A549 (cell line): ENCODE measurements at regions not wholly inside any gene's neighbourhood (a gene's known extent, or its start where the extent isn't known, plus 50 kb on each side); places are given as distances from the start of the nearest gene placed in this dataset.
A peak's percentile ranks its signal among the peaks of the same experiment; 100 is the strongest.
"Not testable (repeated sequence)": the region's sequence is repeated elsewhere in the genome, so short reads cannot be mapped to it uniquely, and the experiment has no call there.

Source experiments
- ATAC-seq, 2 experiments: fragments of 200-7000 bp in 1 of 2; fragments of >200 bp in 1 of 2; cut with Nextera tagmentation in 1 of 2; cut with Tn5 transposase in 1 of 2; 3 replicates each; pipeline versions ENCODE4 v1.8.0 to v1.9.1; 2018 to 2020; ENCODE audit warnings: mild to moderate bottlenecking in 1 of 2, moderate library complexity in 1 of 2
- CTCF ChIA-PET: fragments of 300-600 bp; sonication (Branson Sonifier 250); formaldehyde crosslinking; extraction: SDS; loops from one replicate; lab custom pipeline; 2021; ENCODE audit warnings: antibody characterized with exemption, inconsistent platforms; lab: Yijun Ruan, JAX
- POLR2A ChIA-PET: fragments of 350-600 bp; formaldehyde crosslinking; extraction: SDS; loops from one replicate; lab custom pipeline; 2021; ENCODE audit warnings: antibody characterized with exemption, inconsistent platforms; lab: Yijun Ruan, JAX
- DNase-seq, 2 experiments: peaks; one replicate each; pipeline versions ENCODE4 v3.0.0 to v3.0.0-alpha.2; 2011 to 2016; ENCODE audit warnings: low read depth in 1 of 2, low spot score in 1 of 2
- FAIRE-seq: peaks from 2 replicates; lab custom pipeline; 2011; peaks lifted over from hg19 to GRCh38; lab: Jason Lieb, UNC
- H3K27ac ChIP-seq, 2 experiments: fragments of >200 bp; sonication (Bioruptor Twin); formaldehyde crosslinking; 3 replicates each; pipeline ENCODE4 v1.5.1; 2016 to 2017
- H3K4me1 ChIP-seq: fragments of >200 bp; sonication (Bioruptor Twin); formaldehyde crosslinking; 3 replicates; pipeline ENCODE4 v1.6.1; 2016
- H3K4me2 ChIP-seq: fragments of >200 bp; sonication (Bioruptor Twin); formaldehyde crosslinking; 3 replicates; pipeline ENCODE4 v1.6.1; 2016
- H3K4me3 ChIP-seq: fragments of >200 bp; sonication (Bioruptor Twin); formaldehyde crosslinking; 3 replicates; pipeline ENCODE4 v1.5.1; 2016
- H3K9me3 ChIP-seq: fragments of >200 bp; sonication (Bioruptor Twin); formaldehyde crosslinking; 3 replicates; pipeline ENCODE4 v1.6.1; 2016
- CHD2 ChIP-seq: fragments of 150-350 bp; IDR thresholded peaks from 2 replicates; pipeline ENCODE4 v1.6.1; 2014; ENCODE audit warnings: low read length; ENCODE audit not compliant: partially characterized antibody
- FOSB ChIP-seq: fragments of 250-450 bp; sonication (Bioruptor Pico); IDR thresholded peaks from 2 replicates; pipeline ENCODE4 v1.5.0; 2020; ENCODE audit warnings: mild to moderate bottlenecking, moderate library complexity
- FOSL2 ChIP-seq, 2 experiments: fragments of 450-650 bp in 1 of 2; fragments of >200 bp in 1 of 2; sonication (Bioruptor Twin) in 1 of 2; formaldehyde crosslinking; IDR thresholded peaks; 2 replicates each; pipeline versions ENCODE4 v1.5.0 to v1.6.1; 2016 to 2020; ENCODE audit warnings: mild to moderate bottlenecking in 1 of 2, moderate library complexity in 1 of 2
- GATA3 ChIP-seq: IDR thresholded peaks from 2 replicates; pipeline ENCODE4 v1.6.1; 2012; ENCODE audit warnings: borderline replicate concordance
- JUNB ChIP-seq: fragments of >200 bp; sonication (Bioruptor Twin); formaldehyde crosslinking; IDR thresholded peaks from 2 replicates; pipeline ENCODE4 v1.6.1; 2016
- KDM5A ChIP-seq: fragments of 200-600 bp; sonication (generic); IDR thresholded peaks from 2 replicates; pipeline ENCODE4 v1.6.1; 2016; ENCODE audit warnings: antibody characterized with exemption, mild to moderate bottlenecking
- RCOR1 ChIP-seq: fragments of 150-350 bp; IDR thresholded peaks from 2 replicates; pipeline ENCODE4 v1.6.1; 2014; ENCODE audit warnings: antibody characterized with exemption, low read length, low read depth
- WGBS: methylation state at CpG from one replicate; pipeline ENCODE4 v1.1.6; 2017; ENCODE audit errors: missing lambda C conversion rate; 5-methylcytosine and 5-hydroxymethylcytosine counted together
- TF ChIP-seq, protein P1 (sequence below): fragments of 200-600 bp; sonication (generic); IDR thresholded peaks from 2 replicates; pipeline ENCODE4 v1.6.1; 2016; ENCODE audit warnings: antibody characterized with exemption, mild to moderate bottlenecking, moderate library complexity
- TF ChIP-seq, protein P2 (sequence below): fragments of 450-650 bp; IDR thresholded peaks from 2 replicates; pipeline ENCODE4 v1.6.1; 2014; ENCODE audit warnings: antibody characterized with exemption
- TF ChIP-seq, protein P3 (sequence below): IDR thresholded peaks from 2 replicates; pipeline ENCODE4 v1.6.1; 2012; ENCODE audit warnings: low read depth, borderline replicate concordance
- TF ChIP-seq, protein P4 (sequence below): fragments of >200 bp; sonication (Bioruptor Twin); formaldehyde crosslinking; IDR thresholded peaks from 3 replicates; pipeline ENCODE4 v1.6.1; 2016

DNA sequence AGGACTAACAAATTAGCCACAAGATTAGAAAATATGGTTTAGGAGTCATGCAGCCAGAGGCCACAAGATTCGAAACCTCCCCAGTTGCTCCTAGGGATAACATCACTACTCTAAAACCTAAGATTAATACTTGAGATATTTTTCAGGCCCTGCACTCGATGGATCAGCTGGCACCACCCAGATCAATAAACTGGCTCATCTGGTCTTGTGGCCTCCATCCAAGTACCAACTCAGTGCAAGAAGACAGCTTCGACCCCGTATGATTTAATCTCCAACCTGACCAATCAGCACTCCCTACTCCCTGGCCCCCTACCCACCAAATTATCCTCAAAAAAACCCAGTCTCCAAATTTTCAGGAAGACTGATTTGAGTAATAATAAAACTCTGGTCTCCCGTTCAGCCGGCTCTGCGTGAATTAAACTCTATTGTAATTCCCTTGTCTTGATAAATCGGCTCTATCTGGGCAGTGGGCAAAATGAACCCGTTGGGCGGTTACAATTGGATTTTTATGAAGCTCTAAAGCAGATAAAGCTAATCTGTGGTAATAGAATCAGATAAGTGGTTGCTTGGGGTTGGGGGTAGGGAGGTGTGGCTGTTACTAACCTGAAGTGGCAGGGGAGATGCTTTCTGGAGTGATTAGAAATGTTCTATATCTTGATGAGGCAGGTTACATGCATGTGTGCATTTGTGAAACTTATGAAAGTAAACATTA is 91.8 kb upstream of the ATXN3L start:
- WGBS: 86% methylated on average over 10 of the region's 10 CpGs
- no peak for DNase-seq
- TF ChIP-seq, protein P1, sequence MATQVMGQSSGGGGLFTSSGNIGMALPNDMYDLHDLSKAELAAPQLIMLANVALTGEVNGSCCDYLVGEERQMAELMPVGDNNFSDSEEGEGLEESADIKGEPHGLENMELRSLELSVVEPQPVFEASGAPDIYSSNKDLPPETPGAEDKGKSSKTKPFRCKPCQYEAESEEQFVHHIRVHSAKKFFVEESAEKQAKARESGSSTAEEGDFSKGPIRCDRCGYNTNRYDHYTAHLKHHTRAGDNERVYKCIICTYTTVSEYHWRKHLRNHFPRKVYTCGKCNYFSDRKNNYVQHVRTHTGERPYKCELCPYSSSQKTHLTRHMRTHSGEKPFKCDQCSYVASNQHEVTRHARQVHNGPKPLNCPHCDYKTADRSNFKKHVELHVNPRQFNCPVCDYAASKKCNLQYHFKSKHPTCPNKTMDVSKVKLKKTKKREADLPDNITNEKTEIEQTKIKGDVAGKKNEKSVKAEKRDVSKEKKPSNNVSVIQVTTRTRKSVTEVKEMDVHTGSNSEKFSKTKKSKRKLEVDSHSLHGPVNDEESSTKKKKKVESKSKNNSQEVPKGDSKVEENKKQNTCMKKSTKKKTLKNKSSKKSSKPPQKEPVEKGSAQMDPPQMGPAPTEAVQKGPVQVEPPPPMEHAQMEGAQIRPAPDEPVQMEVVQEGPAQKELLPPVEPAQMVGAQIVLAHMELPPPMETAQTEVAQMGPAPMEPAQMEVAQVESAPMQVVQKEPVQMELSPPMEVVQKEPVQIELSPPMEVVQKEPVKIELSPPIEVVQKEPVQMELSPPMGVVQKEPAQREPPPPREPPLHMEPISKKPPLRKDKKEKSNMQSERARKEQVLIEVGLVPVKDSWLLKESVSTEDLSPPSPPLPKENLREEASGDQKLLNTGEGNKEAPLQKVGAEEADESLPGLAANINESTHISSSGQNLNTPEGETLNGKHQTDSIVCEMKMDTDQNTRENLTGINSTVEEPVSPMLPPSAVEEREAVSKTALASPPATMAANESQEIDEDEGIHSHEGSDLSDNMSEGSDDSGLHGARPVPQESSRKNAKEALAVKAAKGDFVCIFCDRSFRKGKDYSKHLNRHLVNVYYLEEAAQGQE: no peak
- no peak for TF ChIP-seq JUNB
- TF ChIP-seq, protein P2, sequence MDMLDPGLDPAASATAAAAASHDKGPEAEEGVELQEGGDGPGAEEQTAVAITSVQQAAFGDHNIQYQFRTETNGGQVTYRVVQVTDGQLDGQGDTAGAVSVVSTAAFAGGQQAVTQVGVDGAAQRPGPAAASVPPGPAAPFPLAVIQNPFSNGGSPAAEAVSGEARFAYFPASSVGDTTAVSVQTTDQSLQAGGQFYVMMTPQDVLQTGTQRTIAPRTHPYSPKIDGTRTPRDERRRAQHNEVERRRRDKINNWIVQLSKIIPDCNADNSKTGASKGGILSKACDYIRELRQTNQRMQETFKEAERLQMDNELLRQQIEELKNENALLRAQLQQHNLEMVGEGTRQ: no peak
- no peak for TF ChIP-seq KDM5A
- TF ChIP-seq, protein P3, sequence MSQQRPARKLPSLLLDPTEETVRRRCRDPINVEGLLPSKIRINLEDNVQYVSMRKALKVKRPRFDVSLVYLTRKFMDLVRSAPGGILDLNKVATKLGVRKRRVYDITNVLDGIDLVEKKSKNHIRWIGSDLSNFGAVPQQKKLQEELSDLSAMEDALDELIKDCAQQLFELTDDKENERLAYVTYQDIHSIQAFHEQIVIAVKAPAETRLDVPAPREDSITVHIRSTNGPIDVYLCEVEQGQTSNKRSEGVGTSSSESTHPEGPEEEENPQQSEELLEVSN: no peak
- TF ChIP-seq, protein P4, sequence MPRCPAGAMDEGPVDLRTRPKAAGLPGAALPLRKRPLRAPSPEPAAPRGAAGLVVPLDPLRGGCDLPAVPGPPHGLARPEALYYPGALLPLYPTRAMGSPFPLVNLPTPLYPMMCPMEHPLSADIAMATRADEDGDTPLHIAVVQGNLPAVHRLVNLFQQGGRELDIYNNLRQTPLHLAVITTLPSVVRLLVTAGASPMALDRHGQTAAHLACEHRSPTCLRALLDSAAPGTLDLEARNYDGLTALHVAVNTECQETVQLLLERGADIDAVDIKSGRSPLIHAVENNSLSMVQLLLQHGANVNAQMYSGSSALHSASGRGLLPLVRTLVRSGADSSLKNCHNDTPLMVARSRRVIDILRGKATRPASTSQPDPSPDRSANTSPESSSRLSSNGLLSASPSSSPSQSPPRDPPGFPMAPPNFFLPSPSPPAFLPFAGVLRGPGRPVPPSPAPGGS: no peak
- no peak for TF ChIP-seq GATA3
- TF ChIP-seq RCOR1: no peak
- TF ChIP-seq CHD2: no peak
- TF ChIP-seq FOSL2 (IDR thresholded peaks at IDR 0.05): no peak
- no peak for TF ChIP-seq FOSL2 (CRISPR knock-in tag; IDR thresholded peaks at IDR 0.05)
- TF ChIP-seq FOSB (CRISPR knock-in tag): no peak
- H3K4me1 ChIP-seq: peaks cover 2% of the 10 kb centered on the region; the same call in 1 of the 3 replicates
- no peak overlapping the region for H3K27ac ChIP-seq
- no peak for FAIRE-seq
- no peak overlapping the region for H3K4me2 ChIP-seq
- H3K4me3 ChIP-seq: no peak overlapping the region
- ChIA-PET CTCF (interaction anchor here (0.6 to 0.7 kb wide), 2 partner anchors 18 to 460 kb away, joined by 3 to 5 read pairs; no protein-coding TSS in a partner anchor), POLR2A (no interaction called here)
- no peaks in the 10 kb centered on the region for H3K9me3 ChIP-seq
- no peak for ATAC-seq

DNA sequence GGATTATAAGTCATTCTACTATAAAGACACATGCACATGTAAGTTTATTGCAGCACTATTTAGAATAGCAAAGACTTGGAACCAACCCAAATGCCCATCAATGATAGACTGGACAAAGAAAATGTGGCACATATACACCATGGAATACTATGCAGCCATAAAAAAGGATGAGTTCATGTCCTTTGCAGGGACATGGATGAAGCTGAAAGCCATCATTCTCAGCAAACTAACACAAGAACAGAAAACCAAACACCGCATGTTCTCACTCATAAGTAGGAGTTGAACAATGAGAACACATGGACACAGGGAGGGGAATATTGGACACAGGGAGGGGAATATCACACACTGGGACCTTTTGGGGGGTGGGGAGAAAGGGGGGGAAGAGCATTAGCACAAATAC is 88.7 kb upstream of the ATXN3L start:
- 92% methylated on average over 1 of the region's 1 CpG for WGBS
- H3K27ac ChIP-seq, H3K9me3 ChIP-seq, H3K4me2 ChIP-seq, POLR2A ChIA-PET, H3K4me1 ChIP-seq, H3K4me3 ChIP-seq, DNase-seq, FAIRE-seq, ATAC-seq, CTCF ChIA-PET: not testable (repeated sequence)

DNA sequence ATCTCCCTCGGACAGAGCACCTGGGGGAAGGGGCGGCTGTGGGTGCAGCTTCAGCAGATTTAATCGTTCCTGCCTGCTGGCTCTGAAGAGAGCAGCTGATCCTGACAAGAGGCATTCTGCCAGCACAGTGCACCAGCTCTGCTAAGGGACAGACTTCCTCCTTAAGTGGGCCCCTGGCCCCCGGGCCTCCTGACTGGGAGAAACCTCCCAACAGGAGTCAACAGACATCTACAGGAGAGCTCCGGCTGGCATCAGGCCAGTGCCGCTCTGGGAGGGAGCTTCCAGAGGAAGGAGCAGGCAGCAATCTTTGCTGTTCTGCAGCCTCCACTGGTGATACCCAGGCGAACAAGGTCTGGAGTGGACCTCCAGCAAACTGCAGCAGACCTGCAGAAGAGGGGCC is 84.9 kb upstream of the ATXN3L start:
- peak overlapping the region in 1 of 2 experiments; percentile 65; a peak in 3 of 6 replicates for H3K27ac ChIP-seq
- H3K4me3 ChIP-seq, FAIRE-seq, POLR2A ChIA-PET, DNase-seq, H3K4me2 ChIP-seq, ATAC-seq, H3K9me3 ChIP-seq, H3K4me1 ChIP-seq: not testable (repeated sequence)
- whole genome bisulfite sequencing: 90% methylated on average over 2 of the region's 7 CpGs
- CTCF ChIA-PET: interaction anchor here (0.8 kb wide), 1 partner anchor 22 kb away, joined by 3 read pairs; no protein-coding TSS in a partner anchor
